ENCODE measurements at regions not wholly inside any gene's neighbourhood (a gene's known extent, or its start where the extent isn't known, plus 50 kb on each side); places are given as distances from the start of the nearest gene placed in this dataset.

GRCh38 chr1:95383111-95383510 is 149.1 kb downstream of the RWDD3 start:
- DNase-seq: no peak
- WGBS, 3 donors: 24 to 34% (median 29%) methylated on average over 5 of the region's 5 CpGs

GRCh38 chr1:95384567-95384966 is 150.6 kb downstream of the RWDD3 start:
- Histone ChIP-seq H3K27me3 (no peaks in the 10 kb centered on the region), H3K36me3 (no peaks in the 10 kb centered on the region), H3K27ac (no peak overlapping the region), H3K4me1 (ENCODE audit: insufficient read depth) (no peaks in the 10 kb centered on the region), H3K9me3 (no peaks in the 10 kb centered on the region), H3K4me3 (no peak overlapping the region)
- no peak for TF ChIP-seq CTCF (IDR thresholded peaks at IDR 0.05)
- no peak for TF ChIP-seq EP300 (IDR thresholded peaks at IDR 0.05)
- no peak for TF ChIP-seq POLR2A (IDR thresholded peaks at IDR 0.05)
- DNase-seq: no peak
- WGBS, 3 donors: 13 to 37% (median 29%) methylated on average over 3 of the region's 3 CpGs
- intact Hi-C loops (cut with DNase I): no loop called here

More at GRCh38 chr1:95383111-95383510, 149.1 kb downstream of the RWDD3 start:
- Histone ChIP-seq H3K36me3 (no peaks in the 10 kb centered on the region), H3K4me3 (no peak overlapping the region), H3K27me3 (no peaks in the 10 kb centered on the region), H3K4me1 (ENCODE audit: insufficient read depth) (no peaks in the 10 kb centered on the region), H3K9me3 (no peaks in the 10 kb centered on the region), H3K27ac (no peak overlapping the region)
- no peak for TF ChIP-seq POLR2A (IDR thresholded peaks at IDR 0.05)
- no peak for TF ChIP-seq CTCF (IDR thresholded peaks at IDR 0.05)
- no peak for TF ChIP-seq EP300 (IDR thresholded peaks at IDR 0.05)
- intact Hi-C loops (cut with DNase I): no loop called here

DNA sequence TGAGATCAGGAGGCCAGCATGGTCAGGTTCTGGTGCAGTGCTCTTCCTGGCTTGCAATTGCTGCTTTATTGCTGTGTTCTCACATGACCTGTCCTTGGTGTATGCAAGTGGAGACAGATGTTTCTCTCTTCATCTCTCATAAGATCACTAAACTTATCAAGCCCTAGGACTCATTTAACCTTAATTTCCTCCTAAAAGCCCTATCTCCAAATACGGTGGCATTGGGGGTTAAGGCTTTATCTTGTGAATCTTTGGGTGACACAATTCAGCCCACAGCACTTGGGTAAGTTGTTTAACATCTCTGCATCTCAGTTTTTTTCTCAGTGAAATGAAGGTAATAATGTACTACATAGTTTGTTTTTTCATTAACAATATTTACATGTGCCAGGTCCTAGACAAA is 152.4 kb downstream of the RWDD3 start:
- no peak for DNase-seq
- H3K4me3 ChIP-seq: no peak overlapping the region
- H3K27ac ChIP-seq: no peak overlapping the region
- no peaks in the 10 kb centered on the region for H3K36me3 ChIP-seq
- intact Hi-C loops (cut with DNase I): no loop called here
- TF ChIP-seq EP300 (IDR thresholded peaks at IDR 0.05) (no peak), CTCF (IDR thresholded peaks at IDR 0.05) (no peak), POLR2A (IDR thresholded peaks at IDR 0.05) (no peak)
- 33 to 86% (median 82%) methylated on average over 1 of the region's 1 CpG for WGBS, 3 donors
- no peaks in the 10 kb centered on the region for H3K4me1 ChIP-seq (ENCODE audit: insufficient read depth)
- H3K9me3 ChIP-seq: no peaks in the 10 kb centered on the region
- H3K27me3 ChIP-seq: no peaks in the 10 kb centered on the region

DNA sequence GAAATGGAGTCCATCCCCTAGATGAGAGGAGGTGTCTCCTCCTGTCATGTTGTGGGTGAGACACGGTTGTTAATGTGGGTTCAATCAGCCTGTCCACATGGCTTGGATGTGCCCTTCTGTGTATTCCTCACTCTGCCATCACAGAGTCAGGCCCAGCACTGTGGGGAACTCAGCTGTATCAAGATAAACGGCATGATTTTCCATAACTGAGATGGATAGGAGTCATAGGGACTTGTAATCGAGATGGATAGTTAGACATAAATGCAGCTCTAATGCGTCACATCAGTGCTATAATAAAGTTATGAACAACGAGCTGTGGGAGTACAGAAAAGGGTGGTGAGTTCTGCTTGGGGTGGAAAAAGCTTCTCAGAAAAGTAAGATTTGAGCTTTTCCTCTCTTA is 152.9 kb downstream of the RWDD3 start:
- DNase-seq: no peak
- H3K27me3 ChIP-seq: no peaks in the 10 kb centered on the region
- intact Hi-C loops (cut with DNase I): no loop called here
- TF ChIP-seq EP300 (IDR thresholded peaks at IDR 0.05): no peak
- no peak for TF ChIP-seq POLR2A (IDR thresholded peaks at IDR 0.05)
- no peak for TF ChIP-seq CTCF (IDR thresholded peaks at IDR 0.05)
- no peak overlapping the region for H3K27ac ChIP-seq
- H3K4me1 ChIP-seq (ENCODE audit: insufficient read depth): no peaks in the 10 kb centered on the region
- H3K9me3 ChIP-seq: no peaks in the 10 kb centered on the region
- 73 to 77% (median 75%) methylated on average over 5 of the region's 5 CpGs for WGBS, 3 donors
- no peak overlapping the region for H3K4me3 ChIP-seq
- no peaks in the 10 kb centered on the region for H3K36me3 ChIP-seq

DNA sequence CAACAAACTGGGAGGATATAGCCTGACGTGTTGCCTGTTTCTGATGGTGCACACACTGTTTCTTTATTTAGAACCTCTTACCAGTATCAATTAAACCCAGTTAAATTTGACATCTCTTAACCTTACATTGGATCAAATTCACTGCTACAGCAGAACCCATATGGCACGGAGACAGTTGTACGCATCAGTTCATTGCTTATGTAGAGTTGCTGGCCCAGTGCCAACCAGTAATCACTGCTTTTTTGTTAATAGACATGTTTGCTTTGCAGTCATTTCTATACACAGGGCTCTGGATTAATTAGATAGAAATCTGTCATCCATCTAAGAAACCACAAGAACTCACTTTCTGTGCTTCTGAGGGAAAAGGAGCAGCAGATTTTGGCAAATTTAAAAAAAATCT is 154.0 kb downstream of the RWDD3 start:
- Histone ChIP-seq H3K27ac (no peak overlapping the region), H3K4me1 (ENCODE audit: insufficient read depth) (no peaks in the 10 kb centered on the region), H3K36me3 (no peaks in the 10 kb centered on the region), H3K9me3 (no peaks in the 10 kb centered on the region), H3K27me3 (no peaks in the 10 kb centered on the region), H3K4me3 (no peak overlapping the region)
- DNase-seq: no peak
- 39 to 48% (median 40%) methylated on average over 3 of the region's 3 CpGs for WGBS, 3 donors
- TF ChIP-seq EP300 (IDR thresholded peaks at IDR 0.05) (no peak), POLR2A (IDR thresholded peaks at IDR 0.05) (no peak), CTCF (IDR thresholded peaks at IDR 0.05) (no peak)
- intact Hi-C loops (cut with DNase I): no loop called here
